GM03348 (cell line): ENCODE measurements at regions not wholly inside any gene's neighbourhood (a gene's known extent, or its start where the extent isn't known, plus 50 kb on each side); places are given as distances from the start of the nearest gene placed in this dataset.

Source experiments
- DNase-seq: peaks from one replicate; pipeline ENCODE4 v3.0.0; 2012; ENCODE audit warnings: low spot score

GRCh38 chr5:40385544-40385943, 294.2 kb upstream of the PTGER4 start:
- DNase-seq = no peak

- DNase-seq = no peak
Observed at GRCh38 chr5:40384782-40385390, 294.8 kb upstream of the PTGER4 start.

- DNase-seq = peak; percentile 51
Observed at GRCh38 chr5:40383749-40384651, 295.7 kb upstream of the PTGER4 start.

GRCh38 chr5:40381676-40382363, 297.9 kb upstream of the PTGER4 start:
- no peak for DNase-seq

- DNase-seq = no peak
Observed at GRCh38 chr5:40381016-40381415, 298.7 kb upstream of the PTGER4 start.

- no peak for DNase-seq
Observed at GRCh38 chr5:40378396-40379177, 301.1 kb upstream of the PTGER4 start.

GRCh38 chr5:40376566-40376965, 303.1 kb upstream of the PTGER4 start:
- DNase-seq = no peak

GRCh38 chr5:40374853-40375252, 304.9 kb upstream of the PTGER4 start:
- DNase-seq = no peak

- DNase-seq = no peak
Observed at GRCh38 chr5:40368200-40368599, 311.5 kb upstream of the PTGER4 start.

GRCh38 chr5:40367255-40367654, 312.5 kb upstream of the PTGER4 start:
- DNase-seq = no peak

GRCh38 chr5:40365342-40366330, 314.1 kb upstream of the PTGER4 start:
- DNase-seq = no peak

- DNase-seq = no peak
Observed at GRCh38 chr5:40364441-40364840, 315.3 kb upstream of the PTGER4 start.

- DNase-seq = no peak
Observed at GRCh38 chr5:40361378-40361777, 318.3 kb upstream of the PTGER4 start.

GRCh38 chr5:40360685-40361084, 319.0 kb upstream of the PTGER4 start:
- no peak for DNase-seq

GRCh38 chr5:40359832-40360231, 319.9 kb upstream of the PTGER4 start:
- no peak for DNase-seq

- no peak for DNase-seq
Observed at GRCh38 chr5:40359093-40359492, 320.6 kb upstream of the PTGER4 start.

- DNase-seq = no peak
Observed at GRCh38 chr5:40356248-40356647, 323.5 kb upstream of the PTGER4 start.

GRCh38 chr5:40355846-40356245, 323.9 kb upstream of the PTGER4 start:
- DNase-seq = no peak

GRCh38 chr5:40355181-40355580, 324.5 kb upstream of the PTGER4 start:
- no peak for DNase-seq

GRCh38 chr5:40354171-40354570, 325.5 kb upstream of the PTGER4 start:
- DNase-seq = no peak

GRCh38 chr5:40353442-40353841, 326.3 kb upstream of the PTGER4 start:
- no peak for DNase-seq
